ENCODE measurements at regions not wholly inside any gene's neighbourhood (a gene's known extent, or its start where the extent isn't known, plus 50 kb on each side); places are given as distances from the start of the nearest gene placed in this dataset.

DNA sequence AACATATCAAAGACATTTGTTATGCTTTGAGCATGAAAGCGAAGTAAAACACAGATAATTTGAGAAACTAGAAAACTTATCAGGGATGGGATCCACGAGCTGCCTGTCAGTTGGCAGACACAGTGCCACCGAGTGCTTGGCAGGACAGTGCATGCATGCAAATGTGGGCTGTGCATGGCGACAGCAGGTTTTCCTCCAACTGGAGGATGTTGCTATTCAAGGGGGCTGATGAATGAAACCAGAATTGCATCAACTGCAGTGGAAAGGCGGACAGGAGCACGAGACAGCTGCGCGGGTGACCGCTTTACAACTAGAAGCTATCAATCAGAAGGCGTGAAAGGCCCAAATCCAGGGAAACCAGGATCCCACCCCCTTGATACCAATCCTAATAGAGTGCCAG, 244.3 kb downstream of the NR2F2 start:
- H3K4me3 ChIP-seq (ENCODE audit: low read depth, low read length): no peak overlapping the region
- TF ChIP-seq, protein P1, sequence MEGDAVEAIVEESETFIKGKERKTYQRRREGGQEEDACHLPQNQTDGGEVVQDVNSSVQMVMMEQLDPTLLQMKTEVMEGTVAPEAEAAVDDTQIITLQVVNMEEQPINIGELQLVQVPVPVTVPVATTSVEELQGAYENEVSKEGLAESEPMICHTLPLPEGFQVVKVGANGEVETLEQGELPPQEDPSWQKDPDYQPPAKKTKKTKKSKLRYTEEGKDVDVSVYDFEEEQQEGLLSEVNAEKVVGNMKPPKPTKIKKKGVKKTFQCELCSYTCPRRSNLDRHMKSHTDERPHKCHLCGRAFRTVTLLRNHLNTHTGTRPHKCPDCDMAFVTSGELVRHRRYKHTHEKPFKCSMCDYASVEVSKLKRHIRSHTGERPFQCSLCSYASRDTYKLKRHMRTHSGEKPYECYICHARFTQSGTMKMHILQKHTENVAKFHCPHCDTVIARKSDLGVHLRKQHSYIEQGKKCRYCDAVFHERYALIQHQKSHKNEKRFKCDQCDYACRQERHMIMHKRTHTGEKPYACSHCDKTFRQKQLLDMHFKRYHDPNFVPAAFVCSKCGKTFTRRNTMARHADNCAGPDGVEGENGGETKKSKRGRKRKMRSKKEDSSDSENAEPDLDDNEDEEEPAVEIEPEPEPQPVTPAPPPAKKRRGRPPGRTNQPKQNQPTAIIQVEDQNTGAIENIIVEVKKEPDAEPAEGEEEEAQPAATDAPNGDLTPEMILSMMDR (IDR thresholded peaks at IDR 0.05; ENCODE audit: borderline replicate concordance, insufficient read depth, low read depth, low read length): no peak

DNA sequence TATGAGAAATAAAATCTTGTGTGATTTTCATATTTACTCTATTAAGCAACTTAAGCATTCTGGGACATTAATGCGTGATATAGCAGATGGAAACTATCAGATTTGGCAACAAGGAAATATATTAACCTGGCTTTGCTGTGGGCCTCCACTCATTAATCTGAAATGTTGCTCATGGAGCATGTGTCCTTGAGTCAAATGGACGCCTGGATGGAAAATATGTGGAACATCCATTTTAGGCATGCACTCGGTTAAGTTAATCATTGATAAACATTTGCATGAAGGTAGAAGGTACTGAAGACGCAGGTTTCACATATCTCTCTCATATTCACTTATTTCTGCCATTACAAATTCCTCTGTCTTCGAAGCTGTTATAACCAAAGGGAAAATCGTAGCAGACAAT, 246.1 kb downstream of the NR2F2 start:
- TF ChIP-seq, protein P1 (IDR thresholded peaks at IDR 0.05; ENCODE audit: borderline replicate concordance, insufficient read depth, low read depth, low read length): no peak
- no peak overlapping the region for H3K4me3 ChIP-seq (ENCODE audit: low read depth, low read length)

DNA sequence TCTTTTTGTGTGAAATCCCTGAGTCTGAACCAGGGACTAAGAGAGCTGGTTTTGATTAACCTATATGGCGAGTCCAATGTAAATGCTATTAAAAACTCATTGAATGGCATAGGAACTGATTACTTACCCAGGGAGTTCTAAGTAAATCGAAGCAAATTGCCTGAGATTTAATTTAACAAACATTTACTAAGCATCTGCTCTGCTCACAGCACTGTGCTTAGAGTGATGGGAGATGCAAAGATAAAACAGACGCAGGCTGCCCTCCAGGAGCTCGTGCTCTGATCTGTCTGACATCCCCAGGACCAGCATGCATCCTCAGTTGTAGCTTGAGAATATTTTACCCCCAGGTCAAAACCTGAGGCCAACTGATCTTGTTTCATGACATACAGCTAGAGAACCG, 247.9 kb downstream of the NR2F2 start:
- H3K4me3 ChIP-seq (ENCODE audit: low read depth, low read length): no peak overlapping the region
- TF ChIP-seq, protein P1 (IDR thresholded peaks at IDR 0.05; ENCODE audit: borderline replicate concordance, insufficient read depth, low read depth, low read length): no peak

DNA sequence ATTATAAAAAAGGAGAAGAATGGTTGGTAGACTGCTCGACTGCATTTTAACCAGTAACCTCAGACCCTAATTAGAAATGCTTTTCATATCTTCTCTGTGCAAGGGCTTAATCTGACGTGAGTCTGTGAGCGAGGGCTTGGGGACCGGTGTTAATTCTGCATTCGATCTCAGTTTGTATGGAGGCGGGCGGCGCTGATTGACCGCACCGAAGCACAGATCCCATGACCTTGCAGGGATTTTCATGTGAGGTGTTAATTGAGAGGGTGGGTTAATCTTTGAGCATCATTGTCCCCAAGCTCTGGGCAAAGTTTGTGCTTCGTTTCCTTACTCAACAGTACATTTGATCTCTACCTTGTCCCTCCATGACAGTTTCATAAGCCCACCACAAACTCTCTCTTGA, 250.9 kb downstream of the NR2F2 start:
- H3K4me3 ChIP-seq (ENCODE audit: low read depth, low read length): no peak overlapping the region
- TF ChIP-seq, protein P1 (IDR thresholded peaks at IDR 0.05; ENCODE audit: borderline replicate concordance, insufficient read depth, low read depth, low read length): no peak

DNA sequence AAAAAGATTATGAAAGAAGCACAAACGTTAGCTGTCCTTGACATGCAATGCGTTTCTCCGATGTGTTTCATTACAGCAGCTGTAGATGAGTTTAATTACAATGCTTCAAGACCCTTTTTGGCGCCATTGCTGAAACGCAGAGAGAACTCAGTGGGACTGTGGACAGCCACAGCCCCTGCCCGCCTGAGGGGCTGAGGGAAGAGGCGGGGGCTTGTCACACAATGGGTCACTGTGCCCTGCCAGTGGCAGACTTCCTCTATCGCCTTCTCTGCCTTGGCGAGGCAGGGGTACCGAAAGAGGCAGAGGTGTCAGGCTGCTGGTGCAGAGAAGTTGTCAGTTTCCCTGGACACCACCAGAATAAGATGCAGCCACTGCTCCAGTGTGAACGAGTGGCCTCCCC, 252.0 kb downstream of the NR2F2 start:
- H3K4me3 ChIP-seq (ENCODE audit: low read depth, low read length): no peak overlapping the region
- TF ChIP-seq, protein P1 (IDR thresholded peaks at IDR 0.05; ENCODE audit: borderline replicate concordance, insufficient read depth, low read depth, low read length): no peak

DNA sequence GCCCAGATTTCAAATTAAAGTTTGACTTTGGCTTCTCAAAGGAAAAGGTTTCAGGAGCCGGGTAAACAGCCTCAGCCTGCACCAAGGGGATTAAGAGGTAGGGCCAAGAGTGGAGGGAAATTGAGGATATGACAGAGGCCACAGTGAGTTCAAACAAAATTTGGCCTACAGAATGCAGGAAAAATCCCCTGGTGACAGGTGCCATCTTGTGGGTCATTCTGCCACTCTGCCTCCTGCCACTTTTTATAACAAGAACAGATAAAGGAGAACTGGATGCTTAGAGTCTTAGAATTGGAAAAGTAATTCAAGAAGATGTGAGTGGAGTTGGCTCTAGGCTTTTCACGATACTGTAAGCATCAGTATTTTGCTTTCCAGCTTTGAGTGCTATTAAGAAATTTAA, 253.2 kb downstream of the NR2F2 start:
- no peak overlapping the region for H3K4me3 ChIP-seq (ENCODE audit: low read depth, low read length)
- TF ChIP-seq, protein P1 (IDR thresholded peaks at IDR 0.05; ENCODE audit: borderline replicate concordance, insufficient read depth, low read depth, low read length): no peak

DNA sequence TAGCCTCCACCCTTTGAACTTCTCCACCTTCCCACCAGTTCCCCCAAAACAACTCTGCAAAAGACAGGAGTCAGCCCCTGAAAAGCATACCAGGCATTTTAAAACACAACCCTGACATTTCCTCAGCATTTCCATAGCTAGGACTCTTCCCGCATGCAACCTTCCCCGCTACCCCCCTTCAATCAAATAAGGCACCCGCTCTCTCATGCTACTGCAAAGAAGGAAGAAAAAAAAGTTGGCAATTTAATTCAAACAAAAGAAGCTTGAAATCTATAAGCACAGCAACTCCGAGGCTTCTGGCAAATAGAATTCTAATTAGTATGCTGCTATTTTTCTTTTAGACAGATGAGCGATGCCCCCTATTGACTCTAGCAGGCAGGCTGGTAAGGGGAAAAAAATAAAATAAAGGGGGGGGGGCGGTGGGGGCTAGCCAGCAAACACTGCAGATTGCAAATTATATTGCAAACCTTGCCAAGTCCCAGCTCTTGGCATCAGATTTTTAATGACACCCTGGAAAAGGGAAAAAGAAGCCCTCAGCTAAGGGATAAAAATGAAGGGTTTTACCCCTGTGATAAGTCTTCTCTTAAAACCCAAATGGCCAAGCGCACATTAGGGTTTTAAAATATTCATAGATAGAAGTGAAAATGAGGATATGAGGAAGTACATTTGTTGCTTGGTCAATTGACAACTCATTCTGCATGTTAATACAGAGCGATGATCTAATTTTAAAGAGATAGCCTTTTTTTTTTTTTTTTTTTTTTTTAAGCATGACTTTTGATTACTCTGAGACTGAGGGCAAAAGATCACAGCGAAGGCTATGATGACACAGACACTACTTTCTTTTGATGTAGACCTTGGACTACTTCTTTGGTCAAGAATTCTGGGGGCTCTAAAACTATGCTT, 255.2 kb downstream of the NR2F2 start:
- TF ChIP-seq, protein P1 (IDR thresholded peaks at IDR 0.05; ENCODE audit: borderline replicate concordance, insufficient read depth, low read depth, low read length): no peak

More for the DNA sequence above, 255.2 kb downstream of the NR2F2 start:
- no peak overlapping the region for H3K4me3 ChIP-seq (ENCODE audit: low read depth, low read length)
